B cell (primary cell): ENCODE measurements at regions not wholly inside any gene's neighbourhood (a gene's known extent, or its start where the extent isn't known, plus 50 kb on each side); places are given as distances from the start of the nearest gene placed in this dataset.
"Not testable (repeated sequence)": the region's sequence is repeated elsewhere in the genome, so short reads cannot be mapped to it uniquely, and the experiment has no call there.

Source experiments
- ATAC-seq: fragments of 200-7000 bp; cut with Tn5 transposase; one replicate; pipeline ENCODE4 v1.10.0; 2021; ENCODE audit warnings: low read depth, mild to moderate bottlenecking, moderate number of reproducible peaks, moderate library complexity
- CTCF ChIA-PET: fragments of 350-600 bp; sonication (Branson Sonifier 250); formaldehyde crosslinking; loops from one replicate; lab custom pipeline; 2021; ENCODE audit warnings: antibody characterized with exemption, inconsistent platforms; lab: Charles Lee
- POLR2A ChIA-PET: fragments of 350-600 bp; sonication (Branson Sonifier 250); formaldehyde crosslinking; loops from one replicate; lab custom pipeline; 2021; ENCODE audit warnings: antibody characterized with exemption; lab: Charles Lee
- DNase-seq: peaks from one replicate; pipeline ENCODE4 v3.0.0; 2013
- H2AFZ ChIP-seq: 2 replicates; pipeline ENCODE4 v1.6.1; 2012; ENCODE audit warnings: mild to moderate bottlenecking, low read depth, low read length; ENCODE audit not compliant: insufficient read depth, poor library complexity, severe bottlenecking
- H3K27ac ChIP-seq, 2 donors: 1 replicate in 1 of 2; 2 replicates in 1 of 2; pipeline ENCODE4 v1.5.1; 2012 to 2013; ENCODE audit warnings: low read length in 2 of 2, mild to moderate bottlenecking in 2 of 2, moderate library complexity in 1 of 2
- H3K27me3 ChIP-seq, 4 experiments: fragments of 200-600 bp in 1 of 4; sonication (generic) in 1 of 4; replicated peaks in 1 of 4; 1 replicate in 2 of 4; 2 replicates in 2 of 4; pipeline versions ENCODE4 v1.6.1 to v1.7.0; 2013 to 2016; ENCODE audit warnings: low read length in 3 of 4, mild to moderate bottlenecking in 2 of 4, mixed read lengths in 1 of 4, moderate library complexity in 1 of 4; ENCODE audit not compliant: insufficient read depth in 4 of 4, control insufficient read depth in 3 of 4; ENCODE audit errors: control extremely low read depth in 1 of 4
- H3K36me3 ChIP-seq, 2 experiments: replicated peaks in 1 of 2; 1 replicate in 1 of 2; 2 replicates in 1 of 2; pipeline versions ENCODE4 v1.6.1 to v1.7.1; 2013; ENCODE audit warnings: low read length in 1 of 2; ENCODE audit not compliant: insufficient read depth in 2 of 2, control insufficient read depth in 1 of 2; ENCODE audit errors: control extremely low read depth in 1 of 2, extremely low read depth in 1 of 2
- H3K4me1 ChIP-seq, 2 donors: fragments of 200-600 bp in 1 of 2; sonication (generic) in 1 of 2; 1 replicate in 1 of 2; 2 replicates in 1 of 2; pipeline versions ENCODE4 v1.5.1 to v1.6.1; 2013 to 2017; ENCODE audit warnings: low read length in 2 of 2; ENCODE audit not compliant: control insufficient read depth in 2 of 2, insufficient read depth in 2 of 2
- H3K4me2 ChIP-seq: replicated peaks from 2 replicates; pipeline ENCODE3; 2012; ENCODE audit warnings: mild to moderate bottlenecking, low read depth, low read length; ENCODE audit not compliant: poor library complexity, severe bottlenecking
- H3K4me3 ChIP-seq, 5 experiments: fragments of 200-600 bp in 1 of 5; sonication (generic) in 1 of 5; 1 replicate in 3 of 5; 2 replicates in 2 of 5; pipeline versions ENCODE4 v1.5.1 to v1.7.0; 2011 to 2016; ENCODE audit warnings: low read length in 4 of 5, mild to moderate bottlenecking in 4 of 5, low read depth in 2 of 5, control low read depth in 1 of 5, moderate library complexity in 1 of 5; ENCODE audit not compliant: insufficient read depth in 1 of 5; ENCODE audit errors: control extremely low read depth in 1 of 5, extremely low read depth in 1 of 5
- H3K79me2 ChIP-seq: fragments of 200-600 bp; sonication (generic); one replicate; pipeline ENCODE4 v1.6.0; 2016; ENCODE audit warnings: low read length; ENCODE audit not compliant: control insufficient read depth, insufficient read depth
- H3K9ac ChIP-seq: fragments of 200-600 bp; sonication (generic); 2 replicates; pipeline ENCODE4 v1.6.1; 2017; ENCODE audit warnings: mild to moderate bottlenecking, low read length, moderate library complexity
- H3K9me3 ChIP-seq, 3 donors: one replicate each; pipeline versions ENCODE4 v1.6.1 to v1.7.1; 2013; ENCODE audit warnings: low read length in 2 of 3; ENCODE audit not compliant: control insufficient read depth in 2 of 3, insufficient read depth in 1 of 3; ENCODE audit errors: control extremely low read depth in 1 of 3
- H4K20me1 ChIP-seq: 2 replicates; pipeline ENCODE4 v1.6.0; 2012; ENCODE audit warnings: mild to moderate bottlenecking, low read length; ENCODE audit not compliant: insufficient read depth, control insufficient read depth, poor library complexity, severe bottlenecking
- H3K27ac Mint-ChIP-seq: one replicate; pipeline ENCODE4 v1.8.0; 2021; ENCODE audit warnings: mixed read lengths
- H3K27me3 Mint-ChIP-seq: one replicate; pipeline ENCODE4 v1.8.0; 2021; ENCODE audit warnings: mixed read lengths
- H3K4me1 Mint-ChIP-seq: one replicate; pipeline ENCODE4 v1.8.0; 2021; ENCODE audit warnings: mixed read lengths
- H3K4me3 Mint-ChIP-seq: one replicate; pipeline ENCODE4 v1.8.0; 2021; ENCODE audit warnings: mixed read lengths
- H3K9me3 Mint-ChIP-seq: one replicate; pipeline ENCODE4 v1.8.0; 2022; ENCODE audit warnings: mixed read lengths; ENCODE audit not compliant: insufficient read depth
- EZH2 ChIP-seq: IDR thresholded peaks from 2 replicates; pipeline ENCODE4 v1.6.1; 2012; ENCODE audit warnings: borderline replicate concordance, low read depth, mild to moderate bottlenecking, moderate library complexity, low read length; ENCODE audit not compliant: insufficient read depth, poor library complexity, severe bottlenecking
- WGBS: methylation state at CpG from one replicate; pipeline ENCODE4 v1.1.5; 2013; ENCODE audit warnings: missing lambda C conversion rate; ENCODE audit not compliant: insufficient coverage; 5-methylcytosine and 5-hydroxymethylcytosine counted together
- intact Hi-C: fragments of 100-400 bp; cut with micrococcal nuclease; formaldehyde crosslinking; loops from one replicate; pipeline ENCODE4 v1.10.0; 2022
- TF ChIP-seq, protein P1 (sequence below): fragments of 200-600 bp; IDR thresholded peaks from one replicate; pipeline ENCODE4 v1.8.0; 2022; ENCODE audit warnings: antibody characterized with exemption, mild to moderate bottlenecking

DNA sequence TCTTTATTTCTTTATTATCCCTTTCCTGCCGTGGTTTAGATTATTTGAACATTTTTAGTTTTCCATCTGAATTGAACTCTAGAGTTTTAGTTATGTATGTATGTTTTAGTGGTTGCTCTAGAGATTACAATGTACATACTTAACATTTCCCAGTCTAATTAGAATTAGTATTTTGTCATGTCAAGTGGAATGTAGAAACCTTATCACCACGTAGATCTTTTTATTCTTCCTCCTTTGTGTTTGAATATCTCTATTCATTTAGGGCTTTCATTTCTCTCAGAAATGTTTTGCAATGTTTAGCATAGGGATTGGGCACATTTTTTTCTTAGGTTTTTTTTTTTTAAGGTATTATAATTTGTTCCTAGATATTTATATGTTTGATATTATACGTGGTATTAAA lies 73.1 kb upstream of the EZR start:
- Histone ChIP-seq H3K9me3 (no peaks in the 10 kb centered on the region), H3K27me3 (no peaks in the 10 kb centered on the region), H4K20me1 (no peaks in the 10 kb centered on the region), H3K4me3 (no peak overlapping the region), H3K4me2 (no peak overlapping the region), H3K79me2 (no peaks in the 10 kb centered on the region), H3K36me3 (no peaks in the 10 kb centered on the region), H3K27ac (no peak overlapping the region), H3K9ac (no peak overlapping the region), H3K4me1 (peaks cover 0 to 6% of the 10 kb centered on the region in 2 donors), H2AFZ (no peak overlapping the region)
- H3K4me1 Mint-ChIP-seq = peaks cover 5% of the 10 kb centered on the region
- ATAC-seq (no peak), DNase-seq (no peak)
- TF ChIP-seq EZH2 = no peak
- TF ChIP-seq, protein P1, sequence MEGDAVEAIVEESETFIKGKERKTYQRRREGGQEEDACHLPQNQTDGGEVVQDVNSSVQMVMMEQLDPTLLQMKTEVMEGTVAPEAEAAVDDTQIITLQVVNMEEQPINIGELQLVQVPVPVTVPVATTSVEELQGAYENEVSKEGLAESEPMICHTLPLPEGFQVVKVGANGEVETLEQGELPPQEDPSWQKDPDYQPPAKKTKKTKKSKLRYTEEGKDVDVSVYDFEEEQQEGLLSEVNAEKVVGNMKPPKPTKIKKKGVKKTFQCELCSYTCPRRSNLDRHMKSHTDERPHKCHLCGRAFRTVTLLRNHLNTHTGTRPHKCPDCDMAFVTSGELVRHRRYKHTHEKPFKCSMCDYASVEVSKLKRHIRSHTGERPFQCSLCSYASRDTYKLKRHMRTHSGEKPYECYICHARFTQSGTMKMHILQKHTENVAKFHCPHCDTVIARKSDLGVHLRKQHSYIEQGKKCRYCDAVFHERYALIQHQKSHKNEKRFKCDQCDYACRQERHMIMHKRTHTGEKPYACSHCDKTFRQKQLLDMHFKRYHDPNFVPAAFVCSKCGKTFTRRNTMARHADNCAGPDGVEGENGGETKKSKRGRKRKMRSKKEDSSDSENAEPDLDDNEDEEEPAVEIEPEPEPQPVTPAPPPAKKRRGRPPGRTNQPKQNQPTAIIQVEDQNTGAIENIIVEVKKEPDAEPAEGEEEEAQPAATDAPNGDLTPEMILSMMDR = no peak
- H3K4me3 Mint-ChIP-seq = no peak overlapping the region
- no CpG with 5 or more reads among the region's 3 CpGs for WGBS
- CTCF ChIA-PET = no interaction called here
- intact Hi-C loops = no loop called here
- no peak overlapping the region for H3K27ac Mint-ChIP-seq
- POLR2A ChIA-PET = no interaction called here
- H3K27me3 Mint-ChIP-seq = no peaks in the 10 kb centered on the region
- H3K9me3 Mint-ChIP-seq = no peaks in the 10 kb centered on the region

DNA sequence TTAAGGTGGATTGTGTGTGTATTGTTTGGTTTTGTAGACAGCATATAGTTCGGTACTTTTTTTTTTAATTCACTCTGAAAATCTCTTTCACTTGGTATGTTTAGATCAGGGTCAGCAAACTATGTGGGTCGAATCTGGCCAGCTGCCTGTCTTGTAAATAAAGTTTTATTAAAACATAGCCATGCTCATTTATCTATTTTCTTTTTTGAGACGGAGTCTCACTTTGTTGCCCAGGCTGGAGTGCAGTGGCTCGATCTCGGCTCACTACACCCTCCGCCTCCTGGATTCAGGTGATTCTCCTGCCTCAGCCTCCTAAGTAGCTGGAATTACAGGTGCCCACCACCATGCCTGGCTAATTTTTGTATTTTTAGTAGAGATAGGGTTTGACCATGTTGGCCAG lies 72.4 kb upstream of the EZR start:
- DNase-seq, H3K27me3 ChIP-seq, H3K4me2 ChIP-seq, H3K4me1 ChIP-seq, H3K9ac ChIP-seq, H3K27ac Mint-ChIP-seq, H3K9me3 Mint-ChIP-seq, H3K4me1 Mint-ChIP-seq, ATAC-seq, H3K79me2 ChIP-seq, intact Hi-C loops, H3K4me3 ChIP-seq, H3K9me3 ChIP-seq, H3K27me3 Mint-ChIP-seq, H4K20me1 ChIP-seq, H3K27ac ChIP-seq, H2AFZ ChIP-seq, H3K36me3 ChIP-seq, POLR2A ChIA-PET, H3K4me3 Mint-ChIP-seq: not testable (repeated sequence)
- CTCF ChIA-PET = interaction anchor here (2.1 kb wide), 1 partner anchor 200 kb away, joined by 6 read pairs; no protein-coding TSS in a partner anchor
- 100% methylated on average over 4 of the region's 6 CpGs for WGBS

DNA sequence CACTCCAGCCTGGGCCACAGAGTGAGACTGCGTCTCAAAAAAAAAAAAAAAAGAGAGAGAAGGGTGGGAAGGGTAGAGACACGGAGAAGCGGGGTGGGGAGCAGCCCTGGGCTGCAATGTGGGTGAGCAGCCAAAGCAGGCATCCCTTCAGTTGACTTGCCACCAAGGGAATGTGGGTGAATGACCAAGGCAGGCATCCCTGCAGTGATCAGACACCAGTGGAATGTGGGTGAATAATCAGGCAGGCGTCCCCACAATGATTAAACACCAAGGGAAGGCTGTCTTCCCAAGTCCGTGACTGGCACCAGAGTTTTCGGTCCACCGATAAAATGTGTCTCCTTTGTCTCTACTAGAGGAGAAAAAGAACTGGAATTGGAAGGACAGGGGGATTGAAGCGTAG lies 69.0 kb upstream of the EZR start:
- H3K27me3 Mint-ChIP-seq, H3K4me3 Mint-ChIP-seq, intact Hi-C loops, H3K27ac ChIP-seq, H3K4me1 ChIP-seq, ATAC-seq, H3K79me2 ChIP-seq, H4K20me1 ChIP-seq, H3K27ac Mint-ChIP-seq, H2AFZ ChIP-seq, H3K4me3 ChIP-seq, H3K9me3 ChIP-seq, H3K27me3 ChIP-seq, H3K9ac ChIP-seq, H3K36me3 ChIP-seq, H3K9me3 Mint-ChIP-seq, H3K4me2 ChIP-seq, DNase-seq, CTCF ChIA-PET, H3K4me1 Mint-ChIP-seq, POLR2A ChIA-PET: not testable (repeated sequence)
- 98% methylated on average over 6 of the region's 8 CpGs for WGBS
